NB4 (cell line): ENCODE measurements at regions not wholly inside any gene's neighbourhood (a gene's known extent, or its start where the extent isn't known, plus 50 kb on each side); places are given as distances from the start of the nearest gene placed in this dataset.
A peak's percentile ranks its signal among the peaks of the same experiment; 100 is the strongest.

ENCODE experiments used
- DNase-seq: peaks from one replicate; pipeline ENCODE4 v3.0.0; 2010; ENCODE audit warnings: low read depth
- H3K4me3 ChIP-seq: one replicate; pipeline ENCODE4 v1.5.1; 2011; ENCODE audit warnings: mild to moderate bottlenecking, low read depth, low read length, moderate library complexity
- MAX ChIP-seq: IDR thresholded peaks from 2 replicates; pipeline ENCODE4 v1.6.1; 2011; ENCODE audit warnings: low read depth, low read length
- MYC ChIP-seq: IDR thresholded peaks from 2 replicates; pipeline ENCODE4 v1.6.1; 2011; ENCODE audit warnings: low read depth, low read length
- POLR2A ChIP-seq: IDR thresholded peaks from 2 replicates; pipeline ENCODE4 v1.6.1; 2011; ENCODE audit warnings: mild to moderate bottlenecking; ENCODE audit not compliant: insufficient read length; ENCODE audit errors: extremely low read depth
- TF ChIP-seq, protein P1 (sequence below): IDR thresholded peaks from one replicate; pipeline ENCODE4 v1.5.1; 2012; ENCODE audit warnings: low read depth, low read length

DNA sequence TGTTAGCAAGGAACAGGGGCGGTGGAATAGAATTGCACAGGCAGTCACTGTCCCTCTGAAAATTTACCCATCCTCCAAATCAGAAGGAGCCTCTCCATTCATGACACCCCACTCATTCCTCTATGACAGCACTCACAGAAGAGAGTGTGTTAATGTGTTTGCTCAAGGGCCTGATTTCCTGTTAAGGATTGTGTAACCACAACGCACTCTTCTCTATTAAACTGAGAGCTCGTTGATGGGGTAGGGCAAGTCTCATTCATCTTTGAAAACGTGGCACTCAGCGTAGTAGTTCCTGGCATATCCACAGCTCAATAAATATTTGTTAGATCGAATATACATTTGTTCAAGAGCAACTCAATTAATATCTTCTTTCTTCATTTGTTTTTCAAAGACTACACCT, 106.4 kb downstream of the VAPA start:
- H3K4me3 ChIP-seq: no peak overlapping the region
- no peak for TF ChIP-seq POLR2A
- no peak for TF ChIP-seq MYC
- TF ChIP-seq MAX: no peak
- peak; percentile 71 for DNase-seq

- TF ChIP-seq, protein P1, sequence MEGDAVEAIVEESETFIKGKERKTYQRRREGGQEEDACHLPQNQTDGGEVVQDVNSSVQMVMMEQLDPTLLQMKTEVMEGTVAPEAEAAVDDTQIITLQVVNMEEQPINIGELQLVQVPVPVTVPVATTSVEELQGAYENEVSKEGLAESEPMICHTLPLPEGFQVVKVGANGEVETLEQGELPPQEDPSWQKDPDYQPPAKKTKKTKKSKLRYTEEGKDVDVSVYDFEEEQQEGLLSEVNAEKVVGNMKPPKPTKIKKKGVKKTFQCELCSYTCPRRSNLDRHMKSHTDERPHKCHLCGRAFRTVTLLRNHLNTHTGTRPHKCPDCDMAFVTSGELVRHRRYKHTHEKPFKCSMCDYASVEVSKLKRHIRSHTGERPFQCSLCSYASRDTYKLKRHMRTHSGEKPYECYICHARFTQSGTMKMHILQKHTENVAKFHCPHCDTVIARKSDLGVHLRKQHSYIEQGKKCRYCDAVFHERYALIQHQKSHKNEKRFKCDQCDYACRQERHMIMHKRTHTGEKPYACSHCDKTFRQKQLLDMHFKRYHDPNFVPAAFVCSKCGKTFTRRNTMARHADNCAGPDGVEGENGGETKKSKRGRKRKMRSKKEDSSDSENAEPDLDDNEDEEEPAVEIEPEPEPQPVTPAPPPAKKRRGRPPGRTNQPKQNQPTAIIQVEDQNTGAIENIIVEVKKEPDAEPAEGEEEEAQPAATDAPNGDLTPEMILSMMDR: no peak
- no peak for TF ChIP-seq MAX
- TF ChIP-seq MYC: no peak
- H3K4me3 ChIP-seq: no peak overlapping the region
- no peak for DNase-seq
Observed at GRCh38 chr18:10022365-10022764, 108.5 kb downstream of the VAPA start.

- no peak overlapping the region for H3K4me3 ChIP-seq
- TF ChIP-seq POLR2A (no peak), MAX (no peak), MYC (no peak)
- TF ChIP-seq, protein P1: no peak
- no peak for DNase-seq
Observed at GRCh38 chr18:10023853-10024570, 110.2 kb downstream of the VAPA start.

GRCh38 chr18:10025711-10026670, 112.2 kb downstream of the VAPA start:
- no peak overlapping the region for H3K4me3 ChIP-seq
- no peak for DNase-seq
- TF ChIP-seq, protein P1: no peak
- TF ChIP-seq POLR2A: no peak
- TF ChIP-seq MYC: no peak
- TF ChIP-seq MAX: no peak

GRCh38 chr18:10027031-10027430, 113.2 kb downstream of the VAPA start:
- DNase-seq: no peak
- TF ChIP-seq POLR2A (no peak), MYC (no peak), MAX (no peak)
- TF ChIP-seq, protein P1: no peak
- no peak overlapping the region for H3K4me3 ChIP-seq

- no peak overlapping the region for H3K4me3 ChIP-seq
- TF ChIP-seq, protein P1: no peak
- TF ChIP-seq MYC: no peak
- TF ChIP-seq MAX: no peak
- no peak for TF ChIP-seq POLR2A
- DNase-seq: no peak
Observed at GRCh38 chr18:10027461-10027860, 113.6 kb downstream of the VAPA start.
